Iris pigment epithelial cell (primary cell): ENCODE measurements at regions not wholly inside any gene's neighbourhood (a gene's known extent, or its start where the extent isn't known, plus 50 kb on each side); places are given as distances from the start of the nearest gene placed in this dataset.

Experiments used
- DNase-seq: peaks from one replicate; pipeline ENCODE4 v3.0.0-alpha.2; 2011; ENCODE audit warnings: low read depth

DNA sequence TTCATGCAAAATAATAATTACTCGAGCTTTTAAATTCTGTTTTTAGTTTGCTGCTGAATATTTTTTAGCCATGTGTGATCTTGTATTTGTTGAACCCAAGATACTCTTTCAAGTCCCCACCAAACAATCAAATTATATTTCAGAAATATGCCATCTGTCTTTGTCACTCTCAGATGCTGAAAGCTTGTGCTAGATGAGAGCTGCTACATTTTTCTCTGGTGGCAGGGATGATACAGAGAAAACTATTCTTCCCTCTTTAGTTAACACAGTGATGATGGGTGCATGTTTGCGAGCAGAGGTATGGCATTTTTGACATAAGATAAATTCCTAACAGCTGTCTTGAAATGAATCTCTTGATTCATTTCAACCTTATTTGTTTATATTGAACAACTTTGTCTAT lies 100.6 kb upstream of the NPHP3 start:
- DNase-seq, result no peak

DNA sequence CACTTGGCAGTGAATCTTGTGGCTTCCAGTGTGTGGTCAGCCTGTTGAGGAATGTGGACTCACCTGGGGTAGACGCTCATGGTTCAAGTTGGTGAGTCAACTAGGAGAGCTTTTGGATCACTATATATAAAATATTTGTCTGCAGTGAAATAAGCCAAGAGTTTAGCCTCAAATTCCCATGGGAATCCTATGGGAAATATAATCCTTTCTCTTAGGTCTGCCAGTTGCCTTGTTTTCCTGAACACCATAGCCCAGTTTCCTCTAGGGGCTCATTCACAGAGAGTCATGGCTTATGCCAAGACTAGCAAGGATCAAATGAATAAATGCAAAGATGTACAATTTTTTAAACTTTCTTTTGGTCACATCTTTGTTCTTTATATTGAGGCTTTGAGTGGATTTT lies 100.1 kb upstream of the NPHP3 start:
- no peak for DNase-seq

DNA sequence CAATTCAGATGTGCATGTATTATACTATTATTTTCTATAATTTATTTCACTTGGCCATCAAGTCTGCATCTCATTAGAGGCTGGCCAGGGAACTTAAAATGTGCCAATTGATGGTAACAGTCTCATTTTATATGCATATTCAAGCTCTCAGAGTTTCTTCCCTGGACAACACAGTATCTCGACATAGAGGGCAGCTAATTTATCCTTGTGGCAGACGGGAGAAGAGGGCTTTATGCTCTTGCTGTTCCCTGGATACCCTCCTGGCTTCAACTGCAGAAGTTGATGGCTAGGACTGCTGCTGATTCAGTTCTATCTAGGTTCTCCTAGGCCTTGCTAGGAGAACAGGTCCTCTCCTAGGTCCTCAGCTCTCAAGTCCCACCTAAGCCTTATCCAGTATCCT lies 99.1 kb upstream of the NPHP3 start:
- DNase-seq, result no peak

DNA sequence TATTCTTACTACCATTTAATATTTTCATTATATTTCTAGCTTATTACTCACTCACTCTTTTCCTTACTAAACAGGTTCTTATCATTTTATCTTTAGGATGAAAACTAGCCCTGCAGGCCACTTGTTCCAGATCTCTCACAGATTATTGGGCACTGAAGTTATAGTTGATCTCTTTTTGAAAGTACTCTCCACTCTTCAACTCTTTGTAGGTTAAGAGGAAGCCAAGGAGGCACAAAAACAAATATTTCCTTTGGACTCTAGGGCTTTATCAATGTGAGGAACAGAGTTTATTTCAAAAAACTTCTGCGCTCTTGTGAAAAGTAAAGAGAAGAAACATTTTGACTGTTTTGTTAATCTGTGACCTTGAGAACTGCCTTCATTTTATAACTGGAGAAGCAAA lies 96.0 kb upstream of the NPHP3 start:
- DNase-seq, result no peak

DNA sequence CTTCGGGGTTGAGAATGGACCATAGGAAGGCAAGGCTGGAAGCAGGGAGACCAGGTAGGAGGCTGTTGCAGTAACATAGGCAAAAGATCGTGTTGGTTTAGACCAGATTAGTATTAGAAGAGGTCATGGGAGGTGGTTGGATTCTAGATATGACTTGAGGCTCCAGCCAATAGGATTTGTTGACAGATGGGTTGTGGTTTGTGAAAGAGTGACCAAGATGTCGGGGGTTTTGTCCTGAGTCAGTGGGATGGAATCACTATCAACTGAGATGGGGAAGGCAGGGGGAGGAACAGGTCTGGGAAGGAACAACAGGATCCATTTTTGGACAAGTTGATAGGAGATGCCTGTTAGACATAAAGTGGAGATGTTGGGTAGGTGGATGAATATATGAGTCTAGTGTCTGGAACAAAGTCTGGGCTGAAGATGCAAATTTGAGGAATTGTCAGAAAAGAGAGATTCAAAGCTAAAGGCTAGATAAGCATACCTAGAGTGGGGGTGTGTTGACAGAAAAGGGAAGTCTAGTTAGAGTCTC lies 95.5 kb upstream of the NPHP3 start:
- DNase-seq, result no peak

DNA sequence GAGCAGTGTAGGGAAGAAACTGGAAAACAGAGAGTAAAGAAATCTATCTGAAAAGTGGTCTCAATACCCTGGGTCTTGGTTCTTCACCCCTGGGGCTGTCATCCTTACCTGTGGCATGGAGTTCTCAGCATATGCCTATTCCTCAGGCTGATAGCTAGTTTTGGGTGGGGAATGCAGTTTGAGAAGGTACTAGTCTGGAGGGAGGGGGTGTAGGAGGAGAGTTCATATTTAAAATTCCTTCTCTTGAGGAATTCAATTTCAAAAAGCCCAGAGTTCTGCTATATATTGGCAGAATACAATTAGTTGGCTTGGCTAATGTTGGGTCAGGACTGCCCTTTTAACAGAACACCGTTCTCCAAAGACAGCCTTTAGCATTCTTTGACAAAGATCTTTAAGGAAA lies 82.9 kb upstream of the NPHP3 start:
- no peak for DNase-seq

DNA sequence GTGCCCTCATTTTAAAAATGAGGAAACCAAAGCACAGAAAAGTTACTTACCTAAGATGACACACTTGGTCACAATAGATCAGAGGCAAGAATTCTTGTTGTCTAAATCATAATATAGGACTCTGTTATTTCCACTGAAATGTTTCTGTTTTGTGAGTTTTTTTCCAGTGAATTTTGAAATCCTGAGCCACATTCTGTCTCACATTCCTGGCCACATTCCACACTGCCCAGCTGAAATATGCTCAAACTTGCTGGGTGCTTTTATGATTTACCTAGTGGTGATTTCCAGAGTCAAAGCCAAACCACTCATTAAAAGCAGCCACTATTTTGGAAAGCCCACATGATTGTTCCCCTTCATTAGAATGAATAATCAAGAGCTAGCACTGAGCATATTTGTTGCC lies 82.3 kb upstream of the NPHP3 start:
- DNase-seq, result peak; percentile 12

DNA sequence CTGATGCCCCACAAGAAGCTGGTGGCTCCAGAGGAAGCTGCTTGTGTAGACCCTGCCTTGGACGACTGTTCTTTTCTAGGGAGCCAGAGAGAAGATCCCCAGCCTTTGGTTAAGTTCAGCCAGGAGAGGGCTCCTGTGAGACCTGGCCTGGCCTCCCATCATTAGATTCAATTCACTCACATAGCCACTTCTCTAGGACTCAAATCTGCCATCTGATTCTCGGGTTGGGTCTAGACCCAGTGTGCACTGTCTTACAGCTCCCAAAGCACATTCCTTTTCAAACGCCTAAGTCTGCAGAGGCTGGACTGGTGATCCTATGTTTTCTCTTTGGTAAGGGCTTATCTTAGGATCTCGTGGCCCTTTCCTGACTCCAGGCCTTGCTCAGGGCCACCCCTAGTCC lies 81.7 kb upstream of the NPHP3 start:
- DNase-seq, result no peak

DNA sequence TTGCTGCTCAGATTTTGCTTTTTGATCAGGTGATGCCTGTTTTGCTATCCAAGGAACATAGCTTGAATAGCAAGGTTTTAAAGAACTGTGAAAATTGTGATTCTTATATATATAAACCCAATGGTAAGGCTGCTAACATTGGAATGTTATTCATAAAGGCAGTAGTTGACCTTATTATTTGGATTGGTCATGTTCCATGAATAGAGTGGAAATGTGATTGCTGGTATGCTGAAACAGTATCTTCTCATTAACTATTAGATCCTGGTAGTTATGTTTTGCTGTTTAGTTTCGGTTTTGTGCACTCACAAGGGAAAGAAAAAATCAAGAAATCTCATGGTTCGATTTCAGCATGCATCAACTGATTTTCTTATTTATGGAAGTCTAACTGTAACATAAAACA lies 78.7 kb upstream of the NPHP3 start:
- no peak for DNase-seq

DNA sequence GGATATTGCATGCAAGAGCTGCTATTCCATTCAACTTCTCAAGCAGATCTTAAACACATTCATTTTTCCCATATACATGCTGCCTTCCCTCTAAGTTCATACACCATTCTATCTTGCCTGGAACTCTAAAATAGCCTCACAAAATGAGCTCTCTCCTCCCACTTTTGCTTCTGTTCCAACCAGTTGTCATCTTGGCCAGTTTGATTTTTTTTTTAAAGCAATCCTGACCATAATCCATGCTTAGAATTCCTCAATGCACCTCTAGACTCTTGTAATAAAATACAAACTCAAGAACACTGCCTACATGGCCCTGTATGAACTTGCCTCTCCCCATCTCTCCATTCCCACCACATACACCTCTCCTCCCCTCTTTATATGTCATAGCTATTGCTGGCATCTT lies 68.6 kb upstream of the NPHP3 start:
- DNase-seq, result no peak

DNA sequence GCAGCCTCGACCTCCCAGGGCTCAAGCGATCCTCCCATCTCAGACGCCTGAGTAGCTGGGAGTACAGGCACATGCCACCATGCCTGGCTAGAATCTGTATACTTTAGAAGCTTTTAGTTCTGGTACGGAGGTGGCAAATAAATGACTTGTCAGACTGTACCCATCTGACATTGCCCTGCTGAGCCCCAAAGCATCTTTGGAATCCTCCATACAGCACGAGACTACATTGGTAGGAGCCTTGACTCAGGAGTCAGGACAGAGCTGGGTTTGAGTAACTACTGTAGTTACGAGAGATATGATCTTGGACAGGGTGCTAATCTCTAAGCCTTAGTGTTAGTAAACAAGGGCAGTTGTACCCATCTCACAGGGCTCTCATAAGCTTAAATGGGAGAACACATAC lies 67.8 kb upstream of the NPHP3 start:
- DNase-seq, result no peak

DNA sequence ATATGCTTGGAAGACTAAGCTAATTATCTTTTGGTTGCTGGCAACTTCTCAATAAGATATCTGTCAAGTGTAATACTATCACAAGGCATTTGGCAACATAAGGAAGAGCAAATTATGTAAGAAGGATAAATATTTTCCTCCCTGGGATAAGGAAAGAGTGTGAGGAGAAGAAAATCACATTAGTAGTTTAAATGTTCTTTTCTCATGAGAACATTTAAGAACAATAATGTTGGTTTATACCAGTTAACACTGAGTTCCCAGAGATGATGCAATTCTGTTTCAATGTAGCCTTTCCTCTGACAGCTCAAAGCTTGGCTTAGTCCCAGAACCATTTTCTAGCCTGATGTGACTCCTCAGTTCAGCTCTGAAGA lies 66.1 kb upstream of the NPHP3 start:
- peak; percentile 80 for DNase-seq

DNA sequence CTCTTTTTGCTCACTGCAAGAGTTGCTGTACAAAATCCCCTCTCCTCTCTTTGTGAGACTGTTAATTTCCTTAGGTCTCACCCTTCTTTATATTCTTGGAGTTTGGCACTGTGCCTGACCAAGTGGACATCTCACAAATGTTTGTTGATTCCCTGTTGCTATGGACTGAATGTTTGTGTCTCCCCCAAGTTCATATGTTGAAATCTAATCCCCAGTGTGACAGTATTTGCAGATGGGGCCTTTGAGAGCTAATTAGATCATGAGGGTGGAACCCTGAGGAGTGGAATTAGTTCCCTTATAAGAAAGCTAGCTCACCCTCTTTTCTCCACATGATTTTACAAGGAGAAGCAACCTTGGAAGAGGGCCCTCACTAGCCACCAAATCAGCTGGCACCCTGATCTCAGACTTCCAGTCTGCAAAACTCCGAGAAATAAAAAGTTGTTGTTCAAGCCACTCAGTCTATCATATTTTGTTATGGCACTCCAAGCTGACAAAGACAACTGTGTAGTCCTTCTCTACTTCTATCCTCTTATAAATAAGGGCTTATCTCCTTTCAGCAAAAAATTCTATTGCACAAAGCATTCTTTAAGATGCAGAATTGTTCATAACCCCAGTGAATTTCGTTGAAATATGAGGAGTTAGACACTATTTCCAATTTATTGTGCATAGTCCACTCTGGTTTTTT lies 65.5 kb upstream of the NPHP3 start:
- peak; percentile 12 for DNase-seq

DNA sequence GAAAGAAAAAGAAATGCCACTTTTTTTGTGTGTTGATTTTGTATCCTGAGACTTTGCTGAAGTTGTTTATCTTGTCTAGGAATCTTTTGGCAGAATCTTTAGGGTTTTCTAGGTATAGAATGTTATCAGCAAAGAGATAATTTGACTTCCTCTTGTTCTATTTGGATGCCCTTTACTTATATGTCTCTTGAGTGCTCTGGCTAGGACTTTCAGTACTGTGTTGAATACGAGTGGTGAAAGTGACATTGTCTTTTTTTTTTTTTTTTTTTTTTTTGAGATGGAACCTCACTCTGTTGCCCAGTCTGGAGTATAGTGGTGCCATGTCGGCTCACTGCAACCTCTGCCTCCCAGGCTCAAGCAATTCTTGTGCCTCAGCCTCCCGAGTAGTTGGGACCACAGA lies 64.7 kb upstream of the NPHP3 start:
- DNase-seq, result no peak

DNA sequence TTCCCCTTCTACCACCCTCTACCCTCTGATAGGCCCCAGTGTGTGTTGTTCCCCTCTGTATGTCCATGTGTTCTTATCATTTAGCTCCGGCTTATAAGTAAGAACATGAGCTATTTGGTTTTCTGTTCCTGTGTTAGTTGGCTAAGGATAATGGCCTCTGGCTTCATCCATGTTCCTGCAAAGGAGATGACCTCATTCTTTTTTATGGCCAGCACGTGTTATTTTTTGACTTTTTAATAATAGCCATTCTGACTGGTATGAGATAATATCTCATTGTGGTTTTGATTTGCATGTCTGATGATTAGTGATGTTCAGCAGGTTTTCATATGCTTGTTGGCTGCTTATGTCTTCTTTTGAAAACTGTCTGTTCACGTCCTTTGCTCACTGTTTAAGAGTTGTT lies 63.1 kb upstream of the NPHP3 start:
- no peak for DNase-seq

DNA sequence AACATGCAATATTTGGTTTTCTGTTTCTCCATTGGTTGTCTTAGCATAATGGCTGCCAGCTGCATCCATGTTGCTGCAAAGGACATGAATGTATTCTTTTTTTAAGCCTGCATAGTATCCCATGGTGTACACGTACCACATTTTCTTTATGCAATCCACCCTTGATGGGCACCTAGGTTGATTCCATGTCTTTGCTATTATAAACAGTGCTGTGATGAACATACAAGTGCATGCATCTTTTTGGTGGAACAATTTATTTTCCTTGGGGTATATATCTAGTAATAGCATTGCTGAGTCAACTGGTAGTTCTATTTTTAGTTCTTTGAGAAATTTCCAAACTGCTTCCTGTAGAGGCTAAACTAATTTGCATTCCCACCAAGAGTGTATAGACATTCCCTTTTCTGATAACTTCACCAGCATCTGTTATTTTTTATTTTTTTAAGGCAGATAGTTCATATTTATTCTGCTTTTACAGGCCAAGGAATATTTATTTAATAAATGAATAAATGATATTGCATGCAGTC lies 62.4 kb upstream of the NPHP3 start:
- no peak for DNase-seq

DNA sequence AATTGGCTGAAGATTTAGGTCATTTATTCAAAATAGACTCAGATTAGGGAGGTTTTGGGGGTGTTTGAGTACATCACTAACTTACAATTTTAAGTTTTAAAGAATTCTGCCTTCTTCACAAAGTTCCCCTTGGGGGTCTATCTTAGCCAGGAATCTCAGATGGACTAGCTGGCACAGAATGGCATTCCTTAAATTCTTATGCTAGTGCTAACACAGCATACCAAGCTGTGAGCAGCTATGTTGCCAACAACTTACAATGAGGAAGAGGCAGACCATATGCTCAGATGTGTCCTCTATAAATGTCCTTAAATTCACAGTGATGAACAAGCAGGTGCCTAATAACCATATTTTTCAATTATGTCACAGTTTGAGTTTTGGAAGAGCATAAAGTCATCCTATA lies 60.9 kb upstream of the NPHP3 start:
- DNase-seq, result peak; percentile 16

DNA sequence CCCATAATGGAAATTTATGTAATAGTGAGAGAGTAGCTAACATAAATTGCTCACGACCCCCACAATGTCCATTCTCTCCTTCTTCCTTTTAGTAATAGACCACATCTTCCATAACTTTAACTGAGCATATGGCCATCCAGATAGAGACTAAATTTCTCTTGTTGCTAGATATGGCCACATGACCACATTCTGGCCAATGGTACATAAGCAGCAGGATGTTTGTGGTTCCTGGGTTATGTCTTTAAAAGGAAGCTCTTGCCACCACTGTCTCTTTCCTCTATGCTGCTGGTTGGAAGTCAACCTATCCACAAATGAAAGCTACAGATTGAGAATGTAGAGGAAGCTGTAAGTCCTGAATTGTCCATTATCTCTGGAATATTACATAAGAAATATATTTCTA lies 59.7 kb upstream of the NPHP3 start:
- no peak for DNase-seq

DNA sequence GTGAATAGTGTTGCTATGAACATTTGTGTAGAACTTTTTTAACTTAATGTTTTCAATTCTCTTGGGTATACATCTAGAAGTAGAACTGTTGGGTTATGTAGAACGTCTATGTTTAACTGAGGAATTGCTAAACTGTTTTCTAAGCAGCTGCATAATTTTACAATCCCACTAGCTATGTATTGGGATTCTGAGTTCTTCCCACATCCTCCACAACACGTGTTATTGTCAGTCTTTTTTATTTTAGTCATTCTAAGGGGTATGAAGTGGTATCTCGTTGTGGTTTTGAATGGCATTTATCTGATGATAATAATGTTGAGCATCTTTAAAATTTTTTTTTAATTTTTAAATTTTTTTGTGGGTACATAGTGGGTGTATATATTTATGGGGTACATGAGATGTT lies 55.0 kb upstream of the NPHP3 start:
- no peak for DNase-seq

DNA sequence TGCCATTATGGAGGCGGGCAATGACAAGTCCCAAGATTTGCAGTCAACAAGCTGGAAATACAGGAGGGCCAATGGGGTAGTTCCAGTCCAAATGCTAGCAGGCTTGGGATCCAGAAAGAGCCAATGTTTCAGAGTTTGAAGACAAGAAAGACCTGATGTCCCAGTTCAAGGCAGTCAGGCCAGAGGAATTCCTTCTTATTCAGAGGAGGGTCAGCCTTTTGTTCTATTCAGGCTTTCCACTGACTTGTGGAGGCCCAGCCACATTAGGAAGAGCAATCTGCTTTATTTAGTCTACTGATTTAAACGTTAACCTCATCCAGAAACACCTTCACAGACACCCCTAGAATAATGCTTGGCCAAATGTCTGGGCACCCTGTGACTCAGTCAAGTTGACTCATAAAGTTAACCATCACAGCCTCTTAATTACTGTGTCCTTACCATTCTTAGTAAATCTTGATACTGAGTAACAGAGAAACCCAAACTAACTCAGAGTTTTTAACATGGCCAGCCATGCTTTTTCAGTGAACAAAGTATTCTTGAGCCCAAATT lies 50.9 kb upstream of the NPHP3 start:
- no peak for DNase-seq

DNA sequence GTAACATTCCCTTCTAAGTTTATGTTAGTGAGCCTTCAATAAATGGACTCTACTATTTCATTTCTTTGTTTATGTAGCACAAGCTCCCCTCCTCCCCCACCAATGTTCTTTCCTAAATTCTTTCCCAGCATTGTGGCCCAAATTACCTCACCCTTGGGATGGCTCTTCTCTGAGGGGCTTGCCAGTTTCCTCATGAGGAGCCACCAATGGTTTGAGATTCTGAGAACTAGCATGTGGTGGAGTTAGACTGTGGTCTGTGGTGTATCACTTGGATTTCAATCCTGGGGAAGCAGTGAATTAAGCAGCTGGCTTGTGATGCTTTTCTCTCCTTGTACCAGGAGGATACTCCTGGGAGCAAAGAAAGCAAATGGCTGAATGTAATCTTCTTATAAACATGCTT lies 50.0 kb upstream of the NPHP3 start:
- no peak for DNase-seq
